HepG2 (cell line): ENCODE measurements at regions not wholly inside any gene's neighbourhood (a gene's known extent, or its start where the extent isn't known, plus 50 kb on each side); places are given as distances from the start of the nearest gene placed in this dataset.

ENCODE experiments used
- ATAC-seq: fragments of 200-7000 bp; cut with Tn5 transposase; 3 replicates; pipeline ENCODE4 v1.9.1; 2020; ENCODE audit warnings: mild to moderate bottlenecking, moderate library complexity
- BruUV-seq: library from RNA; stranded (reverse); fragments of 400-500 nt; replicated peaks from 2 replicates; lab custom pipeline; 2021; lab: Mats Ljungman, UMichigan
- CTCF ChIA-PET: fragments of 300-600 bp; formaldehyde crosslinking; extraction: SDS; loops from one replicate; lab custom pipeline; 2021; ENCODE audit warnings: low total read pairs, inconsistent platforms, low intra/inter-chr PET ratio; lab: Yijun Ruan, JAX
- POLR2A ChIA-PET: fragments of 350-600 bp; sonication (Branson Sonifier 250); formaldehyde crosslinking; loops from one replicate; lab custom pipeline; 2020; ENCODE audit warnings: antibody characterized with exemption, inconsistent platforms; lab: Yijun Ruan, JAX
- DNase-seq: peaks from one replicate; pipeline ENCODE4 v3.0.0-alpha.2; 2015; ENCODE audit warnings: low spot score
- FAIRE-seq: peaks from 3 replicates; lab custom pipeline; 2011; peaks lifted over from hg19 to GRCh38; lab: Jason Lieb, UNC
- H2AFZ ChIP-seq: one replicate; pipeline ENCODE4 v1.6.1; 2011; ENCODE audit warnings: low read length, inconsistent platforms
- H3K27ac ChIP-seq: fragments of 300-600 bp; 3 replicates; pipeline ENCODE4 v1.8.0; 2011; ENCODE audit warnings: mixed run types, mild to moderate bottlenecking, mixed read lengths, low read length, inconsistent platforms; ENCODE audit not compliant: insufficient read depth; ENCODE audit errors: extremely low read length
- H3K27me3 ChIP-seq, 2 experiments: fragments of 200-600 bp in 1 of 2; 2 replicates in 1 of 2; 3 replicates in 1 of 2; pipeline versions ENCODE4 v1.6.0 to v1.8.0; 2011; ENCODE audit warnings: low read length in 2 of 2, mild to moderate bottlenecking in 2 of 2, moderate library complexity in 2 of 2, inconsistent platforms in 1 of 2; ENCODE audit not compliant: insufficient read depth in 2 of 2, control insufficient read depth in 1 of 2
- H3K36me3 ChIP-seq, 2 experiments: fragments of 200-600 bp in 1 of 2; replicated peaks in 1 of 2; 2 replicates in 1 of 2; 3 replicates in 1 of 2; pipeline versions ENCODE4 v1.5.1 to v1.8.0; 2011; ENCODE audit warnings: low read length in 2 of 2, inconsistent platforms in 1 of 2; ENCODE audit not compliant: insufficient read depth in 2 of 2, control insufficient read depth in 1 of 2
- H3K4me1 ChIP-seq: 2 replicates; pipeline ENCODE4 v1.5.1; 2012; ENCODE audit warnings: low read length, inconsistent platforms; ENCODE audit not compliant: insufficient read depth
- H3K4me2 ChIP-seq: 2 replicates; pipeline ENCODE4 v1.6.0; 2011; ENCODE audit warnings: low read depth, low read length, inconsistent platforms
- H3K4me3 ChIP-seq, 3 experiments: fragments of 200-600 bp in 1 of 3; sonication (generic), shearing (Covaris generic) in 1 of 3; replicated peaks in 1 of 3; 2 replicates each; pipeline ENCODE4 v1.5.1; 2011 to 2016; ENCODE audit warnings: low read length in 3 of 3, inconsistent platforms in 2 of 3, low read depth in 2 of 3, mild to moderate bottlenecking in 2 of 3, control low read depth in 1 of 3, mixed read lengths in 1 of 3; ENCODE audit not compliant: insufficient read depth in 1 of 3
- H3K79me2 ChIP-seq: one replicate; pipeline ENCODE4 v1.6.1; 2011; ENCODE audit warnings: low read length, inconsistent platforms; ENCODE audit not compliant: insufficient read depth
- H3K9ac ChIP-seq: 2 replicates; pipeline ENCODE4 v1.6.0; 2011; ENCODE audit warnings: mild to moderate bottlenecking, low read depth, low read length, inconsistent platforms; ENCODE audit not compliant: insufficient read depth
- H3K9me3 ChIP-seq: 2 replicates; pipeline ENCODE4 v1.5.1; 2012; ENCODE audit warnings: mild to moderate bottlenecking, low read length
- H4K20me1 ChIP-seq: 2 replicates; pipeline ENCODE4 v1.6.0; 2011; ENCODE audit warnings: inconsistent platforms, mild to moderate bottlenecking, low read length, moderate library complexity; ENCODE audit not compliant: insufficient read depth
- AGO1 ChIP-seq: fragments of 200-400 bp; formaldehyde crosslinking; IDR thresholded peaks from 2 replicates; pipeline ENCODE4 v1.6.1; 2017; ENCODE audit warnings: mild to moderate bottlenecking, low read depth, low read length, moderate library complexity; ENCODE audit not compliant: poor library complexity, severe bottlenecking
- CHCHD3 ChIP-seq: sonication (generic); formaldehyde crosslinking; IDR thresholded peaks from 2 replicates; pipeline ENCODE4 v1.8.0; 2022; ENCODE audit warnings: mild to moderate bottlenecking, missing genetic modification reagents, moderate library complexity
- E2F2 ChIP-seq: sonication (generic); formaldehyde crosslinking; IDR thresholded peaks from 2 replicates; pipeline ENCODE4 v1.4.0; 2020; ENCODE audit warnings: missing genetic modification reagents, borderline replicate concordance
- ELF4 ChIP-seq: sonication (generic); formaldehyde crosslinking; IDR thresholded peaks from 2 replicates; pipeline ENCODE4 v1.5.0; 2020; ENCODE audit warnings: missing genetic modification reagents, mild to moderate bottlenecking, moderate library complexity, borderline replicate concordance
- GATAD2A ChIP-seq: IDR thresholded peaks from 2 replicates; pipeline ENCODE4 v1.6.1; 2016
- HOXD1 ChIP-seq: sonication (generic); formaldehyde crosslinking; IDR thresholded peaks from 2 replicates; pipeline ENCODE4 v1.5.0; 2020; ENCODE audit warnings: missing genetic modification reagents
- IKZF5 ChIP-seq: IDR thresholded peaks from 2 replicates; pipeline ENCODE4 v1.6.1; 2018; ENCODE audit warnings: missing genetic modification reagents, mild to moderate bottlenecking, missing compliant biosample characterization
- NCOA1 ChIP-seq: sonication (generic); formaldehyde crosslinking; IDR thresholded peaks from 2 replicates; pipeline ENCODE4 v1.9.0; 2021; ENCODE audit warnings: missing genetic modification reagents
- SMAD9 ChIP-seq: sonication (generic); formaldehyde crosslinking; IDR thresholded peaks from 2 replicates; pipeline ENCODE4 v1.5.1; 2020; ENCODE audit warnings: mild to moderate bottlenecking, missing genetic modification reagents
- ZC3H13 ChIP-seq: sonication (generic); formaldehyde crosslinking; IDR thresholded peaks from 2 replicates; pipeline ENCODE4 v1.8.1; 2023; ENCODE audit warnings: mild to moderate bottlenecking, missing genetic modification reagents, moderate library complexity
- ZFP62 ChIP-seq: sonication (generic); formaldehyde crosslinking; IDR thresholded peaks from 2 replicates; pipeline ENCODE4 v1.4.0; 2020; ENCODE audit warnings: missing genetic modification reagents
- ZFP91 ChIP-seq: sonication (generic); formaldehyde crosslinking; IDR thresholded peaks from 2 replicates; pipeline ENCODE4 v1.9.0; 2022; ENCODE audit warnings: missing genetic modification reagents, mild to moderate bottlenecking, borderline replicate concordance
- ZNF160 ChIP-seq: sonication (generic); formaldehyde crosslinking; IDR thresholded peaks from 2 replicates; pipeline ENCODE4 v1.8.0; 2022; ENCODE audit warnings: mild to moderate bottlenecking, inconsistent platforms, missing genetic modification reagents
- ZNF543 ChIP-seq: sonication (generic); formaldehyde crosslinking; IDR thresholded peaks from 2 replicates; pipeline ENCODE4 v1.4.0; 2020; ENCODE audit warnings: mild to moderate bottlenecking, missing genetic modification reagents
- ZNF564 ChIP-seq: sonication (generic); formaldehyde crosslinking; IDR thresholded peaks from 2 replicates; pipeline ENCODE4 v1.8.1; 2023; ENCODE audit warnings: mild to moderate bottlenecking, missing genetic modification reagents
- ZNF567 ChIP-seq: sonication (generic); formaldehyde crosslinking; IDR thresholded peaks from 2 replicates; pipeline ENCODE4 v1.8.1; 2023; ENCODE audit warnings: mild to moderate bottlenecking, missing genetic modification reagents, borderline replicate concordance
- WGBS: methylation state at CpG from one replicate; pipeline ENCODE4 v1.1.6; 2017; ENCODE audit warnings: low lambda C conversion rate; 5-methylcytosine and 5-hydroxymethylcytosine counted together
- in situ Hi-C: cut with HindIII; loops from 2 replicates; pipeline ENCODE4 v1.10.0; 2017; ENCODE audit warnings: low pct_unique_long_range_greater_than_20kb; ENCODE audit not compliant: extremely low pct_ligation_motif_present
- intact Hi-C: fragments of 100-400 bp; cut with micrococcal nuclease; formaldehyde crosslinking; loops from one replicate; pipeline ENCODE4 v1.10.0; 2022; ENCODE audit not compliant: unreplicated experiment

GRCh38 chr2:52629531-52629930, 1138.1 kb upstream of the CHAC2 start (continued):
- TF ChIP-seq IKZF5 (CRISPR knock-in tag) (no peak), ZNF564 (CRISPR knock-in tag) (no peak), HOXD1 (no peak), ZNF160 (CRISPR knock-in tag) (no peak), ZFP91 (CRISPR knock-in tag) (no peak)

- FAIRE-seq = no peak
- ChIA-PET POLR2A (no interaction called here), CTCF (no interaction called here)
- Histone ChIP-seq H3K4me1 (no peaks in the 10 kb centered on the region), H3K9ac (no peak overlapping the region), H3K27me3 (no peaks in the 10 kb centered on the region), H3K4me3 (no peak overlapping the region), H3K27ac (no peak overlapping the region)
- TF ChIP-seq CHCHD3 (CRISPR knock-in tag) (no peak), ZFP62 (CRISPR knock-in tag) (no peak), GATAD2A (no peak), AGO1 (no peak), NCOA1 (CRISPR knock-in tag) (no peak), ZC3H13 (CRISPR knock-in tag) (no peak), ZNF567 (no peak), SMAD9 (CRISPR knock-in tag) (no peak), ZNF543 (CRISPR knock-in tag) (no peak), E2F2 (CRISPR knock-in tag) (no peak), ELF4 (CRISPR knock-in tag) (no peak)
- TF ChIP-seq, all 625 proteins: peak for 0
- no peaks in the 10 kb centered on the region for H3K36me3 ChIP-seq
- no peak for DNase-seq
- 6% methylated on average over 2 of the region's 2 CpGs for WGBS
- intact Hi-C loops = no loop called here
- BruUV-seq = no TSS peak
- H3K79me2 ChIP-seq = no peaks in the 10 kb centered on the region
- no peak overlapping the region for H2AFZ ChIP-seq
- in situ Hi-C loops = no loop called here
- no peaks in the 10 kb centered on the region for H4K20me1 ChIP-seq
- H3K9me3 ChIP-seq = peaks cover 59% of the 10 kb centered on the region
- H3K4me2 ChIP-seq = no peak overlapping the region
- no peak for ATAC-seq
These were observed 1145.3 kb upstream of the CHAC2 start for GRCh38 chr2:52622266-52622665.
